ENCODE measurements at regions not wholly inside any gene's neighbourhood (a gene's known extent, or its start where the extent isn't known, plus 50 kb on each side); places are given as distances from the start of the nearest gene placed in this dataset.

- Mint-ChIP-seq H3K4me1 (no peaks in the 10 kb centered on the region), H3K36me3 (ENCODE audit: insufficient read depth) (no peaks in the 10 kb centered on the region), H3K27me3 (no peaks in the 10 kb centered on the region), H3K27ac (ENCODE audit: low read depth) (no peak overlapping the region), H3K4me3 (no peak overlapping the region), H3K9me3 (peaks cover 5% of the 10 kb centered on the region)
- ATAC-seq (replicated peaks; ENCODE audit: extremely low read depth, poor library complexity, severe bottlenecking), result no peak
- no peak for DNase-seq (ENCODE audit: low spot score in 2 of 2)
Observed at GRCh38 chr4:130608121-130608520, 1512.2 kb downstream of the C4orf33 start.

- Mint-ChIP-seq H3K4me1 (no peaks in the 10 kb centered on the region), H3K27me3 (no peaks in the 10 kb centered on the region), H3K9me3 (peaks cover 13% of the 10 kb centered on the region), H3K36me3 (ENCODE audit: insufficient read depth) (no peaks in the 10 kb centered on the region), H3K27ac (ENCODE audit: low read depth) (no peak overlapping the region), H3K4me3 (no peak overlapping the region)
- ATAC-seq (replicated peaks; ENCODE audit: extremely low read depth, poor library complexity, severe bottlenecking), result no peak
- DNase-seq (ENCODE audit: low spot score in 2 of 2), result no peak
Observed at GRCh38 chr4:130628531-130628930, 1532.6 kb downstream of the C4orf33 start.

- DNase-seq (ENCODE audit: low spot score in 2 of 2), result no peak
- Mint-ChIP-seq H3K4me1 (no peaks in the 10 kb centered on the region), H3K27me3 (no peaks in the 10 kb centered on the region), H3K27ac (ENCODE audit: low read depth) (no peak overlapping the region), H3K36me3 (ENCODE audit: insufficient read depth) (no peaks in the 10 kb centered on the region), H3K4me3 (no peak overlapping the region), H3K9me3 (peaks cover 8% of the 10 kb centered on the region)
- no peak for ATAC-seq (replicated peaks; ENCODE audit: extremely low read depth, poor library complexity, severe bottlenecking)
Observed at GRCh38 chr4:130632731-130633604, 1537.0 kb downstream of the C4orf33 start.

GRCh38 chr4:130636486-130636885, 1540.5 kb downstream of the C4orf33 start:
- Mint-ChIP-seq H3K4me3 (no peak overlapping the region), H3K9me3 (peaks cover 8% of the 10 kb centered on the region), H3K27ac (ENCODE audit: low read depth) (no peak overlapping the region), H3K36me3 (ENCODE audit: insufficient read depth) (no peaks in the 10 kb centered on the region), H3K27me3 (no peaks in the 10 kb centered on the region), H3K4me1 (no peaks in the 10 kb centered on the region)
- DNase-seq (ENCODE audit: low spot score in 2 of 2), result no peak
- no peak for ATAC-seq (replicated peaks; ENCODE audit: extremely low read depth, poor library complexity, severe bottlenecking)

GRCh38 chr4:130640592-130640991, 1544.6 kb downstream of the C4orf33 start:
- no peaks in the 10 kb centered on the region for H3K36me3 Mint-ChIP-seq (ENCODE audit: insufficient read depth)

GRCh38 chr4:130646886-130647285, 1550.9 kb downstream of the C4orf33 start:
- H3K27me3 Mint-ChIP-seq, result no peaks in the 10 kb centered on the region
- H3K4me1 Mint-ChIP-seq, result no peaks in the 10 kb centered on the region
- DNase-seq (ENCODE audit: low spot score in 2 of 2) (no peak), ATAC-seq (replicated peaks; ENCODE audit: extremely low read depth, poor library complexity, severe bottlenecking) (no peak)
- no peaks in the 10 kb centered on the region for H3K36me3 Mint-ChIP-seq (ENCODE audit: insufficient read depth)
- no peak overlapping the region for H3K27ac Mint-ChIP-seq (ENCODE audit: low read depth)
- peaks cover 22% of the 10 kb centered on the region for H3K9me3 Mint-ChIP-seq
- H3K4me3 Mint-ChIP-seq, result no peak overlapping the region

More at GRCh38 chr4:130640592-130640991, 1544.6 kb downstream of the C4orf33 start:
- no peaks in the 10 kb centered on the region for H3K4me1 Mint-ChIP-seq
- no peak for ATAC-seq (replicated peaks; ENCODE audit: extremely low read depth, poor library complexity, severe bottlenecking)
- no peaks in the 10 kb centered on the region for H3K27me3 Mint-ChIP-seq
- no peak overlapping the region for H3K4me3 Mint-ChIP-seq
- H3K9me3 Mint-ChIP-seq, result peaks cover 1% of the 10 kb centered on the region
- no peak for DNase-seq (ENCODE audit: low spot score in 2 of 2)
- H3K27ac Mint-ChIP-seq (ENCODE audit: low read depth), result no peak overlapping the region

GRCh38 chr4:130648570-130648969, 1552.6 kb downstream of the C4orf33 start:
- no peak overlapping the region for H3K4me3 Mint-ChIP-seq
- H3K27ac Mint-ChIP-seq (ENCODE audit: low read depth), result no peak overlapping the region
- no peaks in the 10 kb centered on the region for H3K4me1 Mint-ChIP-seq
- no peak for DNase-seq (ENCODE audit: low spot score in 2 of 2)
- H3K27me3 Mint-ChIP-seq, result no peaks in the 10 kb centered on the region
- H3K36me3 Mint-ChIP-seq (ENCODE audit: insufficient read depth), result no peaks in the 10 kb centered on the region
- peaks cover 37% of the 10 kb centered on the region for H3K9me3 Mint-ChIP-seq
- no peak for ATAC-seq (replicated peaks; ENCODE audit: extremely low read depth, poor library complexity, severe bottlenecking)

- no peak overlapping the region for H3K4me3 Mint-ChIP-seq
- DNase-seq (ENCODE audit: low spot score in 2 of 2) (no peak), ATAC-seq (replicated peaks; ENCODE audit: extremely low read depth, poor library complexity, severe bottlenecking) (no peak)
- H3K4me1 Mint-ChIP-seq, result no peaks in the 10 kb centered on the region
- H3K27ac Mint-ChIP-seq (ENCODE audit: low read depth), result no peak overlapping the region
- H3K36me3 Mint-ChIP-seq (ENCODE audit: insufficient read depth), result no peaks in the 10 kb centered on the region
- H3K27me3 Mint-ChIP-seq, result no peaks in the 10 kb centered on the region
- peaks cover 38% of the 10 kb centered on the region for H3K9me3 Mint-ChIP-seq
Observed at GRCh38 chr4:130653842-130654241, 1557.9 kb downstream of the C4orf33 start.

- Mint-ChIP-seq H3K9me3 (peaks cover 3% of the 10 kb centered on the region), H3K27me3 (no peaks in the 10 kb centered on the region), H3K4me3 (no peak overlapping the region), H3K36me3 (ENCODE audit: insufficient read depth) (no peaks in the 10 kb centered on the region), H3K4me1 (no peaks in the 10 kb centered on the region), H3K27ac (ENCODE audit: low read depth) (no peak overlapping the region)
- DNase-seq (ENCODE audit: low spot score in 2 of 2), result no peak
- ATAC-seq (replicated peaks; ENCODE audit: extremely low read depth, poor library complexity, severe bottlenecking), result no peak
Observed at GRCh38 chr4:130659320-130659719, 1563.4 kb downstream of the C4orf33 start.

GRCh38 chr4:130668859-130669258, 1572.9 kb downstream of the C4orf33 start:
- Mint-ChIP-seq H3K9me3 (peaks cover 12% of the 10 kb centered on the region), H3K4me3 (no peak overlapping the region), H3K36me3 (ENCODE audit: insufficient read depth) (no peaks in the 10 kb centered on the region), H3K27me3 (no peaks in the 10 kb centered on the region), H3K4me1 (no peaks in the 10 kb centered on the region), H3K27ac (ENCODE audit: low read depth) (no peak overlapping the region)
- DNase-seq (ENCODE audit: low spot score in 2 of 2) (no peak), ATAC-seq (replicated peaks; ENCODE audit: extremely low read depth, poor library complexity, severe bottlenecking) (no peak)

- no peaks in the 10 kb centered on the region for H3K36me3 Mint-ChIP-seq (ENCODE audit: insufficient read depth)
Observed at GRCh38 chr4:130675266-130675665, 1579.3 kb downstream of the C4orf33 start.

GRCh38 chr4:130689181-130689580, 1593.2 kb downstream of the C4orf33 start:
- DNase-seq (ENCODE audit: low spot score in 2 of 2) (no peak), ATAC-seq (replicated peaks; ENCODE audit: extremely low read depth, poor library complexity, severe bottlenecking) (no peak)
- H3K36me3 Mint-ChIP-seq (ENCODE audit: insufficient read depth), result no peaks in the 10 kb centered on the region
- H3K27ac Mint-ChIP-seq (ENCODE audit: low read depth), result no peak overlapping the region
- no peaks in the 10 kb centered on the region for H3K27me3 Mint-ChIP-seq
- no peaks in the 10 kb centered on the region for H3K4me1 Mint-ChIP-seq
- peaks cover 6% of the 10 kb centered on the region for H3K9me3 Mint-ChIP-seq
- H3K4me3 Mint-ChIP-seq, result no peak overlapping the region

More at GRCh38 chr4:130675266-130675665, 1579.3 kb downstream of the C4orf33 start:
- Mint-ChIP-seq H3K27me3 (no peaks in the 10 kb centered on the region), H3K4me1 (no peaks in the 10 kb centered on the region), H3K27ac (ENCODE audit: low read depth) (no peak overlapping the region), H3K9me3 (peaks cover 15% of the 10 kb centered on the region), H3K4me3 (no peak overlapping the region)
- ATAC-seq (replicated peaks; ENCODE audit: extremely low read depth, poor library complexity, severe bottlenecking), result no peak
- no peak for DNase-seq (ENCODE audit: low spot score in 2 of 2)

GRCh38 chr4:130698251-130698650, 1602.3 kb downstream of the C4orf33 start:
- ATAC-seq (replicated peaks; ENCODE audit: extremely low read depth, poor library complexity, severe bottlenecking) (no peak), DNase-seq (ENCODE audit: low spot score in 2 of 2) (no peak)
- Mint-ChIP-seq H3K4me3 (no peak overlapping the region), H3K4me1 (no peaks in the 10 kb centered on the region), H3K36me3 (ENCODE audit: insufficient read depth) (no peaks in the 10 kb centered on the region), H3K9me3 (peaks cover 29% of the 10 kb centered on the region), H3K27me3 (no peaks in the 10 kb centered on the region), H3K27ac (ENCODE audit: low read depth) (no peak overlapping the region)
